ENCODE measurements at regions not wholly inside any gene's neighbourhood (a gene's known extent, or its start where the extent isn't known, plus 50 kb on each side); places are given as distances from the start of the nearest gene placed in this dataset.

DNA sequence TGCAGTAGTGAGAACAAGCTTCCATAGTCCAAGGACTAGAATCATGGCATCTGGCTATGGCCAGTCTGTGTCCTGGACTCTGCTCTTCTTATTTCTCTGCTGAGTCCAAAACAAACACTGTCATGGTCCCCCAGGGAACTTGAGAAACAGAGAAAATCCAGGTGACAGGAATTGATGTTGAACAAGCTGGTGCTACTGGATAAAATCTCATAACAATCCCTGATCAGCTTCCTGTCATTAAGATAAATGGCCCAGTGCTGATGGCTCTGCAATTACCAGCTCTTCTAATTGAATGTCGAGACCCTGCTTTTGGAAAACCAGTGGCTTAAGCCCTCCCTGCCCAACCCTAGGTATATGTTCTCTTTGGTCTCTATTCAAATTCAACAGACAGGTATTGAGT is 58.8 kb upstream of the ARHGAP36 start:
- Histone ChIP-seq H3K79me2 (ENCODE audit: insufficient read depth, low read length) (no peaks in the 10 kb centered on the region), H3K9me3 (ENCODE audit: insufficient read depth, low read depth, low read length) (no peaks in the 10 kb centered on the region), H3K36me3 (ENCODE audit: insufficient read depth, low read length) (no peaks in the 10 kb centered on the region), H3K9me2 (replicated peaks; ENCODE audit: low read depth, low read length) (no peaks in the 10 kb centered on the region), H3K4me2 (ENCODE audit: low read depth, low read length, poor library complexity, severe bottlenecking) (no peak overlapping the region), H3K4me3 (ENCODE audit: low read length, poor library complexity, severe bottlenecking) (no peak overlapping the region), H3K9ac (ENCODE audit: low read depth, low read length, poor library complexity, severe bottlenecking) (no peak overlapping the region), H3K4me1 (ENCODE audit: insufficient read depth, low read length, poor library complexity, severe bottlenecking) (peaks cover 11% of the 10 kb centered on the region), H3F3A (ENCODE audit: low read depth) (no peaks in the 10 kb centered on the region), H2AFZ (ENCODE audit: low read length) (no peak overlapping the region), H3K27me3 (ENCODE audit: insufficient read depth, low read length, poor library complexity, severe bottlenecking) (no peaks in the 10 kb centered on the region), H4K20me1 (ENCODE audit: insufficient read depth, low read length, poor library complexity, severe bottlenecking) (no peaks in the 10 kb centered on the region)
- no peak for TF ChIP-seq EZH2phosphoT487 (IDR thresholded peaks at IDR 0.05; ENCODE audit: borderline replicate concordance)
- TF ChIP-seq, protein P1, sequence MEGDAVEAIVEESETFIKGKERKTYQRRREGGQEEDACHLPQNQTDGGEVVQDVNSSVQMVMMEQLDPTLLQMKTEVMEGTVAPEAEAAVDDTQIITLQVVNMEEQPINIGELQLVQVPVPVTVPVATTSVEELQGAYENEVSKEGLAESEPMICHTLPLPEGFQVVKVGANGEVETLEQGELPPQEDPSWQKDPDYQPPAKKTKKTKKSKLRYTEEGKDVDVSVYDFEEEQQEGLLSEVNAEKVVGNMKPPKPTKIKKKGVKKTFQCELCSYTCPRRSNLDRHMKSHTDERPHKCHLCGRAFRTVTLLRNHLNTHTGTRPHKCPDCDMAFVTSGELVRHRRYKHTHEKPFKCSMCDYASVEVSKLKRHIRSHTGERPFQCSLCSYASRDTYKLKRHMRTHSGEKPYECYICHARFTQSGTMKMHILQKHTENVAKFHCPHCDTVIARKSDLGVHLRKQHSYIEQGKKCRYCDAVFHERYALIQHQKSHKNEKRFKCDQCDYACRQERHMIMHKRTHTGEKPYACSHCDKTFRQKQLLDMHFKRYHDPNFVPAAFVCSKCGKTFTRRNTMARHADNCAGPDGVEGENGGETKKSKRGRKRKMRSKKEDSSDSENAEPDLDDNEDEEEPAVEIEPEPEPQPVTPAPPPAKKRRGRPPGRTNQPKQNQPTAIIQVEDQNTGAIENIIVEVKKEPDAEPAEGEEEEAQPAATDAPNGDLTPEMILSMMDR (conservative IDR thresholded peaks at IDR 0.05; ENCODE audit: low read length) = no peak
